Osteocyte (in vitro differentiated cells): ENCODE measurements at regions not wholly inside any gene's neighbourhood (a gene's known extent, or its start where the extent isn't known, plus 50 kb on each side); places are given as distances from the start of the nearest gene placed in this dataset.

Source experiments
- DNase-seq: peaks from one replicate; pipeline ENCODE4 v3.0.0; 2021; ENCODE audit warnings: mixed read lengths; ENCODE audit not compliant: unreplicated experiment; ENCODE audit errors: extremely low spot score
- H3K27ac Mint-ChIP-seq: one replicate; pipeline ENCODE4 v1.8.0; 2021; ENCODE audit warnings: mild to moderate bottlenecking, mixed read lengths; ENCODE audit not compliant: unreplicated experiment
- H3K27me3 Mint-ChIP-seq: one replicate; pipeline ENCODE4 v1.8.0; 2021; ENCODE audit warnings: mixed read lengths; ENCODE audit not compliant: unreplicated experiment
- H3K36me3 Mint-ChIP-seq: one replicate; pipeline ENCODE4 v1.8.0; 2021; ENCODE audit warnings: mixed read lengths; ENCODE audit not compliant: unreplicated experiment
- H3K4me1 Mint-ChIP-seq: one replicate; pipeline ENCODE4 v1.8.0; 2021; ENCODE audit warnings: mixed read lengths; ENCODE audit not compliant: unreplicated experiment
- H3K4me3 Mint-ChIP-seq: one replicate; pipeline ENCODE4 v1.8.0; 2021; ENCODE audit warnings: mild to moderate bottlenecking, moderate library complexity, mixed read lengths; ENCODE audit not compliant: unreplicated experiment
- H3K9me3 Mint-ChIP-seq: one replicate; pipeline ENCODE4 v1.8.0; 2021; ENCODE audit warnings: mixed read lengths; ENCODE audit not compliant: unreplicated experiment
- CTCF ChIP-seq: fragments of 200-600 bp; sonication (generic); IDR thresholded peaks from 2 replicates; pipeline ENCODE4 v1.5.0; 2021; ENCODE audit warnings: antibody characterized with exemption, mild to moderate bottlenecking, moderate library complexity

GRCh38 chr2:30382162-30382783 lies 64.8 kb upstream of the LCLAT1 start:
- no peaks in the 10 kb centered on the region for H3K36me3 Mint-ChIP-seq
- H3K27me3 Mint-ChIP-seq, result peaks cover 20% of the 10 kb centered on the region
- H3K27ac Mint-ChIP-seq, result no peak overlapping the region
- peaks cover 4% of the 10 kb centered on the region for H3K9me3 Mint-ChIP-seq
- no peaks in the 10 kb centered on the region for H3K4me1 Mint-ChIP-seq
- H3K4me3 Mint-ChIP-seq, result no peak overlapping the region
- DNase-seq, result no peak
- no peak for TF ChIP-seq CTCF

- Mint-ChIP-seq H3K9me3 (peaks cover 4% of the 10 kb centered on the region), H3K27me3 (peaks cover 20% of the 10 kb centered on the region), H3K4me1 (no peaks in the 10 kb centered on the region), H3K27ac (no peak overlapping the region), H3K4me3 (no peak overlapping the region), H3K36me3 (no peaks in the 10 kb centered on the region)
- TF ChIP-seq CTCF, result no peak
- no peak for DNase-seq
Measured at GRCh38 chr2:30382995-30383394, 64.1 kb upstream of the LCLAT1 start.

GRCh38 chr2:30385327-30385726 lies 61.7 kb upstream of the LCLAT1 start:
- Mint-ChIP-seq H3K4me1 (no peaks in the 10 kb centered on the region), H3K27me3 (peaks cover 34% of the 10 kb centered on the region), H3K36me3 (no peaks in the 10 kb centered on the region), H3K4me3 (no peak overlapping the region), H3K9me3 (peaks cover 4% of the 10 kb centered on the region), H3K27ac (no peak overlapping the region)
- no peak for TF ChIP-seq CTCF
- DNase-seq, result no peak

- H3K4me1 Mint-ChIP-seq, result peaks cover 8% of the 10 kb centered on the region
- no peak overlapping the region for H3K27ac Mint-ChIP-seq
- H3K9me3 Mint-ChIP-seq, result no peaks in the 10 kb centered on the region
- no peak for DNase-seq
- TF ChIP-seq CTCF, result no peak
- H3K27me3 Mint-ChIP-seq, result peaks cover 33% of the 10 kb centered on the region
- no peaks in the 10 kb centered on the region for H3K36me3 Mint-ChIP-seq
- H3K4me3 Mint-ChIP-seq, result no peak overlapping the region
Measured at GRCh38 chr2:30392097-30392496, 54.9 kb upstream of the LCLAT1 start.

GRCh38 chr2:30393510-30393909 lies 53.5 kb upstream of the LCLAT1 start:
- no peak for TF ChIP-seq CTCF
- H3K4me1 Mint-ChIP-seq, result peaks cover 8% of the 10 kb centered on the region
- H3K27ac Mint-ChIP-seq, result no peak overlapping the region
- no peaks in the 10 kb centered on the region for H3K9me3 Mint-ChIP-seq
- H3K4me3 Mint-ChIP-seq, result no peak overlapping the region
- no peaks in the 10 kb centered on the region for H3K36me3 Mint-ChIP-seq
- peaks cover 29% of the 10 kb centered on the region for H3K27me3 Mint-ChIP-seq
- no peak for DNase-seq
